Motor neuron (in vitro differentiated cells): ENCODE measurements at regions not wholly inside any gene's neighbourhood (a gene's known extent, or its start where the extent isn't known, plus 50 kb on each side); places are given as distances from the start of the nearest gene placed in this dataset.
A peak's percentile ranks its signal among the peaks of the same experiment; 100 is the strongest.
"Not testable (repeated sequence)": the region's sequence is repeated elsewhere in the genome, so short reads cannot be mapped to it uniquely, and the experiment has no call there.

Source experiments
- ATAC-seq, 8 experiments: fragments of 200-7000 bp; cut with Tn5 transposase; replicated peaks in 6 of 8; 2 replicates each; pipeline ENCODE4 v1.8.0; 2021; ENCODE audit warnings: mild to moderate bottlenecking in 8 of 8, moderate library complexity in 8 of 8
- H3K27ac ChIP-seq, 2 donors: fragments of 250-450 bp; sonication (Bioruptor Pico); 2 replicates each; pipeline ENCODE4 v1.9.0; 2021; ENCODE audit warnings: antibody characterized with exemption in 2 of 2, mild to moderate bottlenecking in 2 of 2, moderate library complexity in 1 of 2
- H3K4me1 ChIP-seq, 2 donors: fragments of 250-450 bp; sonication (Bioruptor Pico); replicated peaks in 1 of 2; 2 replicates each; pipeline ENCODE4 v1.6.1; 2021; ENCODE audit warnings: antibody characterized with exemption in 2 of 2, mild to moderate bottlenecking in 2 of 2, moderate library complexity in 1 of 2
- H3K4me3 ChIP-seq, 5 donors: fragments of 250-450 bp; sonication (Bioruptor Pico); 2 replicates each; pipeline ENCODE4 v1.9.0; 2021; ENCODE audit warnings: antibody characterized with exemption in 5 of 5, mild to moderate bottlenecking in 5 of 5, moderate library complexity in 4 of 5
- WGBS, 10 experiments: fragments of 450-650 bp; shearing (Covaris generic); methylation state at CpG; one replicate each; pipeline ENCODE4 v1.0.0; 2022; 5-methylcytosine and 5-hydroxymethylcytosine counted together
- in situ Hi-C, 9 experiments: fragments of 400-800 bp; cut with MboI; loops; one replicate each; pipeline ENCODE4 v1.15.0; 2021; ENCODE audit warnings: low sequenced_read_pairs in 9 of 9, low pct_unique_long_range_greater_than_20kb in 2 of 9; ENCODE audit not compliant: unreplicated experiment in 9 of 9

DNA sequence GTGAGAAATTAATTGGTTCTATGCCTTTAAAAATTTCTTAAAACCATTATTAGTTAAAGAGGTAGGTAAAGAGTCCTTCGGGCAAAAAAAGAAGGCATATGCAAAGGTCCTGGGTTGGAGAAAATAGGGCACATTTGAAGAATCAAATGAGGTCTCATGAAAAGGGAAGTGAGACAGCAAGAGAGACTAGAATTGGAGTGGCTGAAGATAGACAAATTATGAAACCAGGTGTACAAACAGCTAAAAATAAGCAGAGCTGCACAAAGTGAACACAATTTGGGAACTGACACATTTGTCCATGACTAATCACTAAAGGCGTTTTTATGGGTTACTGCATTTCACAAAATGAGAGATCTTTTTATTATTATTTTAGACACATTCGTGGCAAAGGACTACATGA, 581.2 kb downstream of the PYDC2 start:
- 7 to 100% (median 90%) methylated on average over 2 to 3 of the region's 3 CpGs for WGBS, 10 experiments
- in situ Hi-C loops = no loop called here
- ATAC-seq = no peak

GRCh38 chr3:192054881-192055280, 593.9 kb downstream of the PYDC2 start:
- in situ Hi-C loops = no loop called here

More for the DNA sequence above, 581.2 kb downstream of the PYDC2 start:
- Histone ChIP-seq H3K4me1 (no peaks in the 10 kb centered on the region), H3K27ac (no peak overlapping the region), H3K4me3 (no peak overlapping the region)

GRCh38 chr3:192055946-192056345, 595.0 kb downstream of the PYDC2 start:
- H3K4me3 ChIP-seq = no peak overlapping the region
- no peak for ATAC-seq
- H3K4me1 ChIP-seq = peaks cover 3 to 12% of the 10 kb centered on the region in 2 donors
- in situ Hi-C loops = no loop called here
- 0 to 80% (median 58%) methylated on average over 2 to 3 of the region's 3 CpGs; no CpG with 5 or more reads in 1 of the 10 experiments for WGBS, 10 experiments
- no peak overlapping the region for H3K27ac ChIP-seq

More at GRCh38 chr3:192054881-192055280, 593.9 kb downstream of the PYDC2 start:
- no peak overlapping the region for H3K4me3 ChIP-seq
- no peak overlapping the region for H3K27ac ChIP-seq
- no peak for ATAC-seq
- peaks cover 0 to 2% of the 10 kb centered on the region in 2 donors for H3K4me1 ChIP-seq
- 14 to 100% (median 50%) methylated on average over 1 to 2 of the region's 2 CpGs; no CpG with 5 or more reads in 1 of the 10 experiments for WGBS, 10 experiments

GRCh38 chr3:192057261-192057660, 596.3 kb downstream of the PYDC2 start:
- no peak overlapping the region for H3K4me3 ChIP-seq
- H3K27ac ChIP-seq = no peak overlapping the region
- 10 to 100% (median 22%) methylated on average over 1 to 3 of the region's 3 CpGs; no CpG with 5 or more reads in 5 of the 10 experiments for WGBS, 10 experiments
- H3K4me1 ChIP-seq = peaks cover 3 to 12% of the 10 kb centered on the region in 2 donors
- no peak for ATAC-seq
- in situ Hi-C loops = no loop called here

- in situ Hi-C loops = no loop called here
- peak in 5 of 8 experiments; percentile 19 to 79 (median 72) for ATAC-seq
- Histone ChIP-seq H3K4me3 (no peak overlapping the region), H3K4me1 (peaks cover 3 to 12% of the 10 kb centered on the region in 2 donors), H3K27ac (no peak overlapping the region)
- 15 to 67% (median 38%) methylated on average over 1 to 3 of the region's 3 CpGs; no CpG with 5 or more reads in 4 of the 10 experiments for WGBS, 10 experiments
Measured at GRCh38 chr3:192060160-192060781, 599.3 kb downstream of the PYDC2 start.

DNA sequence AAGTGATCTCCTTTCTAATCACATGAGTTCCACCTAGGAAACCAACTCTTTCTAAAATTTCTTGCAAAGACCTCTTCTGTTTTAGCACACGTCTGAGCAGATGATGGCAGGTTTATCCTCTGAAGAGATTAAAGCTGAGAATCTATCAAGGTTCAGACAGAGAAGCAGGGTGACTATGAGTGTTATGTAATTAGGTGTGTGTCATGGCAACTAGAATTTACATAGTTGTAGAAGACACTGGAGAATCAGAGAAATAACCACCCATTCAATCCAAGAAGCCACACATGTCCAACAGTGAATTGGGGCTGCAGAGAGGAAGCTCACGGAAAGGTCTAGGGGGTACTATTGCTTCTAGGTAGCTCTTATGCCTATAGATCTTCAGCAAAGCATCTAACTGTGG, 600.5 kb downstream of the PYDC2 start:
- Histone ChIP-seq H3K4me1 (peaks cover 3 to 12% of the 10 kb centered on the region in 2 donors), H3K4me3 (no peak overlapping the region), H3K27ac (no peak overlapping the region)
- ATAC-seq = peak in 2 of 8 experiments; percentile 51 to 71
- WGBS, 10 experiments = 100% methylated on average over 1 of the region's 2 CpGs; no CpG with 5 or more reads in 8 of the 10 experiments
- in situ Hi-C loops = no loop called here

DNA sequence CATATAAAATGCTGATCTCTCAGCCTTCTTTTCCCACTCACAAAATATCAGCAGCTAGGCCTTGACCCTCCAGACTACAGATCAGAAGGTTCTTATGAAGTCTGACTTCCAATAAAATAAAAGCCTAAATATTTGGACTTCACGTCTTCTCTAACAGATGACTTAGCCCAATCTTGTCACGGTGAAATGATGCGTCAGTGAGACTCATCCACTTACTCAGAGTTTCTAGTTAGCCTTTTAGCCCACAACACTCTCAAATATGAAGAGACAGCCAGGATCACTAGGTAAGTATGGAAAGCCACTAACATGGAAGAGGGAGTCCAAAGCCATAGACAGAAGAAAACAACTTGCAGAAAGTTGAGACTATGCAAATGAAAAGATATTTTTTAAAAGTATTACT, 601.2 kb downstream of the PYDC2 start:
- in situ Hi-C loops = no loop called here
- WGBS, 10 experiments = 20 to 96% (median 82%) methylated on average over 1 to 3 of the region's 3 CpGs; no CpG with 5 or more reads in 2 of the 10 experiments
- H3K4me3 ChIP-seq = no peak overlapping the region
- no peak overlapping the region for H3K27ac ChIP-seq
- no peak for ATAC-seq
- peaks cover 3 to 12% of the 10 kb centered on the region in 2 donors for H3K4me1 ChIP-seq

GRCh38 chr3:192063570-192063969, 602.6 kb downstream of the PYDC2 start:
- 29 to 95% (median 70%) methylated on average over 4 to 15 of the region's 16 CpGs for WGBS, 10 experiments
- ATAC-seq = peak in 1 of 8 experiments; percentile 97
- H3K4me3 ChIP-seq = no peak overlapping the region
- H3K4me1 ChIP-seq = peaks cover 3 to 12% of the 10 kb centered on the region in 2 donors
- in situ Hi-C loops = no loop called here
- H3K27ac ChIP-seq = no peak overlapping the region

DNA sequence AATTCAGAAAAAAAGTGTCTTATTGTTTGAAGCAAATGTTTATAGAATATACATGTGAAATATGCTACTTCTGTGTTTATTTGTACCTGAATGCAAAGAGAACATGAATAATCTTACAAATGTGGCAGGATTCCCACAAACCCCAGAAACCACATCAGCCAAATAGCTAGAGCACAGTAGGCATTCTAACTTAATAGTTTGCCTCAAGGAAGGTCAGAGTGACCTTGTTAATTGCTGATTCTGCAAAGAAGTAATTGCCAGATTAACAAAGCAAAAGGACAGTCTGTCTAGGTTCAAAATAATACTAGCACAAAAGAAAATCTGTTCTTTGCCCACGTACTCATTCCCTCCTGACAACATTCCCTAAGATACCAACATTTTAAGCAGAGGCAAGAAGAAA, 604.0 kb downstream of the PYDC2 start:
- Histone ChIP-seq H3K27ac (no peak overlapping the region), H3K4me3 (no peak overlapping the region), H3K4me1 (peaks cover 3 to 9% of the 10 kb centered on the region in 2 donors)
- in situ Hi-C loops = no loop called here
- 0 to 100% (median 94%) methylated on average over 1 of the region's 1 CpG; no CpG with 5 or more reads in 2 of the 10 experiments for WGBS, 10 experiments
- ATAC-seq = no peak

- 45 to 96% (median 90%) methylated on average over 2 to 14 of the region's 14 CpGs for WGBS, 10 experiments
- H3K4me3 ChIP-seq, H3K27ac ChIP-seq, H3K4me1 ChIP-seq, ATAC-seq, in situ Hi-C loops: not testable (repeated sequence)
Measured at GRCh38 chr3:192066253-192066652, 605.3 kb downstream of the PYDC2 start.

GRCh38 chr3:192068464-192069254, 607.7 kb downstream of the PYDC2 start:
- Histone ChIP-seq H3K4me3 (no peak overlapping the region), H3K4me1 (no peaks in the 10 kb centered on the region), H3K27ac (no peak overlapping the region)
- ATAC-seq = peak in 2 of 8 experiments; percentile 16 to 29
- in situ Hi-C loops = no loop called here
- WGBS, 10 experiments = 3 to 100% (median 73%) methylated on average over 1 to 3 of the region's 3 CpGs

GRCh38 chr3:192077795-192078497, 617.0 kb downstream of the PYDC2 start:
- WGBS, 10 experiments = 0 to 100% (median 63%) methylated on average over 1 to 4 of the region's 5 CpGs; no CpG with 5 or more reads in 2 of the 10 experiments

DNA sequence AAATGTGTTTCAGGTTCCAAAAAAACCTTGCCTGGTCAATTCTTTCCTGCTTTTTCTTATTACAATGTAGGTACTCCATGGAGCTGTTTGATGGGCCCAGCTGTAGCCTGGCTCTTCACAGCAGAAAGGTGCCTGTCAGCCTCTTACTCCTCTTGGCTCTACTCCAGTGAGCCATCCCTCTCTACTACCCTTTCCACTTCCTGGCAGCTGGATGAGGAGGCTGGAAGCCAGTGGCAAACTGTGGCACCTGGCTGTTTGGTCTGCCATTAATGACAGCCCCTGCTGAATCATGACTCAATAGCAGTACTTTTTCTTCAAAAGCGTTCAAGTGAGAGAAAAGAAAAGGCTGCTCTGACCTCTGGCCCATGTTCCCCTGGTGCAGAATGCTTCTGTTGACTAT, 618.1 kb downstream of the PYDC2 start:
- Histone ChIP-seq H3K27ac (no peak overlapping the region), H3K4me1 (peaks cover 0 to 7% of the 10 kb centered on the region in 2 donors), H3K4me3 (no peak overlapping the region)
- no peak for ATAC-seq
- WGBS, 10 experiments = 0 to 40% (median 17%) methylated on average over 1 of the region's 1 CpG; no CpG with 5 or more reads in 5 of the 10 experiments
- in situ Hi-C loops = no loop called here

More at GRCh38 chr3:192077795-192078497, 617.0 kb downstream of the PYDC2 start:
- no peak for ATAC-seq
- in situ Hi-C loops = no loop called here
- Histone ChIP-seq H3K4me3 (no peak overlapping the region), H3K4me1 (peaks cover 0 to 6% of the 10 kb centered on the region in 2 donors), H3K27ac (no peak overlapping the region)
